Liver (tissue), 8 donors: ENCODE measurements at regions not wholly inside any gene's neighbourhood (a gene's known extent, or its start where the extent isn't known, plus 50 kb on each side); places are given as distances from the start of the nearest gene placed in this dataset.

Source experiments
- DNase-seq: peaks from one replicate; pipeline ENCODE4 v3.0.0-alpha.2; 2017; ENCODE audit warnings: low spot score
- H3K27ac ChIP-seq, 2 donors: one replicate each; pipeline ENCODE4 v1.7.0; 2013; ENCODE audit warnings: inconsistent platforms in 2 of 2, low read length in 2 of 2, control low read depth in 1 of 2, low read depth in 1 of 2, mild to moderate bottlenecking in 1 of 2
- H3K27me3 ChIP-seq, 4 donors: one replicate each; pipeline versions ENCODE4 v1.6.1 to v1.7.0; 2013; ENCODE audit warnings: low read length in 3 of 4, inconsistent platforms in 1 of 4, mild to moderate bottlenecking in 1 of 4, moderate library complexity in 1 of 4; ENCODE audit not compliant: control insufficient read depth in 4 of 4, insufficient read depth in 4 of 4
- H3K36me3 ChIP-seq, 4 donors: one replicate each; pipeline versions ENCODE4 v1.6.1 to v1.7.0; 2013; ENCODE audit warnings: low read length in 3 of 4, mild to moderate bottlenecking in 3 of 4, low read depth in 1 of 4, moderate library complexity in 1 of 4; ENCODE audit not compliant: control insufficient read depth in 4 of 4, insufficient read depth in 3 of 4
- H3K4me1 ChIP-seq, 4 donors: one replicate each; pipeline versions ENCODE4 v1.6.1 to v1.7.0; 2013; ENCODE audit warnings: low read length in 3 of 4, mild to moderate bottlenecking in 3 of 4, moderate library complexity in 1 of 4; ENCODE audit not compliant: control insufficient read depth in 4 of 4, insufficient read depth in 4 of 4
- H3K4me3 ChIP-seq, 3 donors: one replicate each; pipeline versions ENCODE4 v1.6.1 to v1.7.0; 2013; ENCODE audit warnings: low read length in 3 of 3, control low read depth in 1 of 3, low read depth in 1 of 3, mild to moderate bottlenecking in 1 of 3
- H3K9ac ChIP-seq, 2 donors: one replicate each; pipeline ENCODE4 v1.7.0; 2013; ENCODE audit warnings: low read length in 2 of 2, mild to moderate bottlenecking in 2 of 2, moderate library complexity in 2 of 2, control low read depth in 1 of 2, low read depth in 1 of 2
- H3K9me3 ChIP-seq, 4 donors: one replicate each; pipeline versions ENCODE4 v1.6.1 to v1.7.0; 2013; ENCODE audit warnings: low read length in 3 of 4; ENCODE audit not compliant: control insufficient read depth in 4 of 4
- EGR1 ChIP-seq, 2 donors: IDR thresholded peaks; 2 replicates each; pipeline ENCODE4 v1.6.1; 2016 to 2018; ENCODE audit warnings: antibody characterized with exemption in 2 of 2, low read depth in 2 of 2
- FOXA1 ChIP-seq: IDR thresholded peaks from 2 replicates; pipeline ENCODE4 v1.6.1; 2016; ENCODE audit warnings: antibody characterized with exemption
- FOXA2 ChIP-seq: IDR thresholded peaks from 2 replicates; pipeline ENCODE4 v1.6.1; 2016; ENCODE audit warnings: antibody characterized with exemption
- GABPA ChIP-seq, 2 donors: IDR thresholded peaks in 1 of 2; conservative IDR thresholded peaks in 1 of 2; 2 replicates each; pipeline ENCODE4 v1.6.1; 2016; ENCODE audit warnings: antibody characterized with exemption in 2 of 2, mild to moderate bottlenecking in 1 of 2, moderate library complexity in 1 of 2
- HNF4A ChIP-seq, 2 donors: conservative IDR thresholded peaks; 2 replicates each; pipeline ENCODE4 v1.6.1; 2016; ENCODE audit warnings: antibody characterized with exemption in 2 of 2, mild to moderate bottlenecking in 2 of 2
- HNF4G ChIP-seq: IDR thresholded peaks from 2 replicates; pipeline ENCODE4 v1.6.1; 2016; ENCODE audit warnings: antibody characterized with exemption
- JUND ChIP-seq, 2 donors: IDR thresholded peaks; 2 replicates each; pipeline ENCODE4 v1.6.1; 2016; ENCODE audit warnings: antibody characterized with exemption in 2 of 2
- NR2F2 ChIP-seq: IDR thresholded peaks from 2 replicates; pipeline ENCODE4 v1.6.1; 2016; ENCODE audit warnings: antibody characterized with exemption
- RAD21 ChIP-seq, 2 donors: IDR thresholded peaks; 2 replicates each; pipeline ENCODE4 v1.6.1; 2016; ENCODE audit warnings: antibody characterized with exemption in 2 of 2, mild to moderate bottlenecking in 2 of 2
- RXRA ChIP-seq, 2 donors: IDR thresholded peaks; 2 replicates each; pipeline ENCODE4 v1.6.1; 2017 to 2018; ENCODE audit warnings: antibody characterized with exemption in 2 of 2, mild to moderate bottlenecking in 1 of 2
- SP1 ChIP-seq: IDR thresholded peaks from 2 replicates; pipeline ENCODE4 v1.6.1; 2018; ENCODE audit warnings: antibody characterized with exemption, mild to moderate bottlenecking
- TAF1 ChIP-seq: conservative IDR thresholded peaks from 2 replicates; pipeline ENCODE4 v1.6.1; 2016; ENCODE audit warnings: antibody characterized with exemption, mild to moderate bottlenecking
- YY1 ChIP-seq: IDR thresholded peaks from 2 replicates; pipeline ENCODE4 v1.6.1; 2016; ENCODE audit warnings: antibody characterized with exemption, mild to moderate bottlenecking
- WGBS: extraction: QIAGEN DNeasy Blood & Tissue Kit; methylation state at CpG from one replicate; pipeline ENCODE4 v1.1.7; 2013; 5-methylcytosine and 5-hydroxymethylcytosine counted together
- TF ChIP-seq, protein P1 (sequence below): IDR thresholded peaks from 2 replicates; pipeline ENCODE4 v1.6.1; 2016; ENCODE audit warnings: antibody characterized with exemption
- TF ChIP-seq, protein P2 (sequence below): IDR thresholded peaks from 2 replicates; pipeline ENCODE4 v1.6.1; 2016; ENCODE audit warnings: antibody characterized with exemption
- TF ChIP-seq, protein P3 (sequence below): IDR thresholded peaks from 2 replicates; pipeline ENCODE4 v1.6.1; 2016; ENCODE audit warnings: antibody characterized with exemption, mild to moderate bottlenecking
- TF ChIP-seq, protein P4 (sequence below): fragments of 150-350 bp; IDR thresholded peaks from 2 replicates; pipeline ENCODE4 v1.5.1; 2017; ENCODE audit warnings: improper control_type of control experiment, low read depth, low read length; ENCODE audit not compliant: missing input control
- TF ChIP-seq, protein P5 (sequence below): IDR thresholded peaks from 2 replicates; pipeline ENCODE4 v1.6.1; 2016; ENCODE audit warnings: antibody characterized with exemption
- donor health status: healthy.
- donor health status: healthy.
- donor health status: healthy.
- donor health status: healthy.
- donor health status: healthy.

DNA sequence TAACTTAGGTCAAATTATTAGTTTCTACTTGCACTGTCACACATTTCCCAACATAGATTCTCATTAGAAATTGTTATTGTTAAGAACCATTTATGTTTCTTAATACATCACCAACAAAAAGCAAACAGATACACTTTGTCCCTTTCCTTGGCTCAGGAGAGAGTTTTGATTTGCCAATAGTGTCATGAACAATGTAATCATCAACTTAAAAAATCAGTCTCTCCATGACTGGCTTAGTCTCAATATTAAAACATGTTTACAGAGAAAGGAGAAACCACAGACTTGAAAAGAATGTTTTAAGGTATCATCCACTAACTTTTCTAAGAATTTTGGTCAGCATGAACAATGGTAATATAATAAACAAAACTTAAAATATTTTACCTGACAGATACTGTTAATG, 416.5 kb upstream of the KCNH7 start:
- Histone ChIP-seq H3K27ac (no peak overlapping the region), H3K27me3 (no peaks in the 10 kb centered on the region), H3K4me3 (no peak overlapping the region), H3K9me3 (no peaks in the 10 kb centered on the region), H3K9ac (no peak overlapping the region), H3K36me3 (no peaks in the 10 kb centered on the region), H3K4me1 (no peaks in the 10 kb centered on the region)
- DNase-seq, result no peak
- TF ChIP-seq, protein P1, sequence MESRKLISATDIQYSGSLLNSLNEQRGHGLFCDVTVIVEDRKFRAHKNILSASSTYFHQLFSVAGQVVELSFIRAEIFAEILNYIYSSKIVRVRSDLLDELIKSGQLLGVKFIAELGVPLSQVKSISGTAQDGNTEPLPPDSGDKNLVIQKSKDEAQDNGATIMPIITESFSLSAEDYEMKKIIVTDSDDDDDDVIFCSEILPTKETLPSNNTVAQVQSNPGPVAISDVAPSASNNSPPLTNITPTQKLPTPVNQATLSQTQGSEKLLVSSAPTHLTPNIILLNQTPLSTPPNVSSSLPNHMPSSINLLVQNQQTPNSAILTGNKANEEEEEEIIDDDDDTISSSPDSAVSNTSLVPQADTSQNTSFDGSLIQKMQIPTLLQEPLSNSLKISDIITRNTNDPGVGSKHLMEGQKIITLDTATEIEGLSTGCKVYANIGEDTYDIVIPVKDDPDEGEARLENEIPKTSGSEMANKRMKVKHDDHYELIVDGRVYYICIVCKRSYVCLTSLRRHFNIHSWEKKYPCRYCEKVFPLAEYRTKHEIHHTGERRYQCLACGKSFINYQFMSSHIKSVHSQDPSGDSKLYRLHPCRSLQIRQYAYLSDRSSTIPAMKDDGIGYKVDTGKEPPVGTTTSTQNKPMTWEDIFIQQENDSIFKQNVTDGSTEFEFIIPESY, result no peak
- TF ChIP-seq SP1 (no peak), TAF1 (no peak), EGR1 (IDR thresholded peaks at IDR 0.05; ENCODE audit: low read depth in 2 of 2) (no peak), RXRA (IDR thresholded peaks at IDR 0.05) (no peak), HNF4A (conservative IDR thresholded peaks at IDR 0.05) (no peak), NR2F2 (no peak), FOXA1 (no peak), RAD21 (IDR thresholded peaks at IDR 0.05) (no peak), YY1 (no peak), FOXA2 (no peak), JUND (IDR thresholded peaks at IDR 0.05) (no peak), HNF4G (no peak), GABPA (IDR thresholded peaks at IDR 0.05 in 1 of 2, conservative IDR thresholded peaks at IDR 0.05 in 1 of 2) (no peak)
- TF ChIP-seq, protein P2, sequence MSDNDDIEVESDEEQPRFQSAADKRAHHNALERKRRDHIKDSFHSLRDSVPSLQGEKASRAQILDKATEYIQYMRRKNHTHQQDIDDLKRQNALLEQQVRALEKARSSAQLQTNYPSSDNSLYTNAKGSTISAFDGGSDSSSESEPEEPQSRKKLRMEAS, result no peak
- TF ChIP-seq, protein P3, sequence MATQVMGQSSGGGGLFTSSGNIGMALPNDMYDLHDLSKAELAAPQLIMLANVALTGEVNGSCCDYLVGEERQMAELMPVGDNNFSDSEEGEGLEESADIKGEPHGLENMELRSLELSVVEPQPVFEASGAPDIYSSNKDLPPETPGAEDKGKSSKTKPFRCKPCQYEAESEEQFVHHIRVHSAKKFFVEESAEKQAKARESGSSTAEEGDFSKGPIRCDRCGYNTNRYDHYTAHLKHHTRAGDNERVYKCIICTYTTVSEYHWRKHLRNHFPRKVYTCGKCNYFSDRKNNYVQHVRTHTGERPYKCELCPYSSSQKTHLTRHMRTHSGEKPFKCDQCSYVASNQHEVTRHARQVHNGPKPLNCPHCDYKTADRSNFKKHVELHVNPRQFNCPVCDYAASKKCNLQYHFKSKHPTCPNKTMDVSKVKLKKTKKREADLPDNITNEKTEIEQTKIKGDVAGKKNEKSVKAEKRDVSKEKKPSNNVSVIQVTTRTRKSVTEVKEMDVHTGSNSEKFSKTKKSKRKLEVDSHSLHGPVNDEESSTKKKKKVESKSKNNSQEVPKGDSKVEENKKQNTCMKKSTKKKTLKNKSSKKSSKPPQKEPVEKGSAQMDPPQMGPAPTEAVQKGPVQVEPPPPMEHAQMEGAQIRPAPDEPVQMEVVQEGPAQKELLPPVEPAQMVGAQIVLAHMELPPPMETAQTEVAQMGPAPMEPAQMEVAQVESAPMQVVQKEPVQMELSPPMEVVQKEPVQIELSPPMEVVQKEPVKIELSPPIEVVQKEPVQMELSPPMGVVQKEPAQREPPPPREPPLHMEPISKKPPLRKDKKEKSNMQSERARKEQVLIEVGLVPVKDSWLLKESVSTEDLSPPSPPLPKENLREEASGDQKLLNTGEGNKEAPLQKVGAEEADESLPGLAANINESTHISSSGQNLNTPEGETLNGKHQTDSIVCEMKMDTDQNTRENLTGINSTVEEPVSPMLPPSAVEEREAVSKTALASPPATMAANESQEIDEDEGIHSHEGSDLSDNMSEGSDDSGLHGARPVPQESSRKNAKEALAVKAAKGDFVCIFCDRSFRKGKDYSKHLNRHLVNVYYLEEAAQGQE, result no peak
- TF ChIP-seq, protein P4, sequence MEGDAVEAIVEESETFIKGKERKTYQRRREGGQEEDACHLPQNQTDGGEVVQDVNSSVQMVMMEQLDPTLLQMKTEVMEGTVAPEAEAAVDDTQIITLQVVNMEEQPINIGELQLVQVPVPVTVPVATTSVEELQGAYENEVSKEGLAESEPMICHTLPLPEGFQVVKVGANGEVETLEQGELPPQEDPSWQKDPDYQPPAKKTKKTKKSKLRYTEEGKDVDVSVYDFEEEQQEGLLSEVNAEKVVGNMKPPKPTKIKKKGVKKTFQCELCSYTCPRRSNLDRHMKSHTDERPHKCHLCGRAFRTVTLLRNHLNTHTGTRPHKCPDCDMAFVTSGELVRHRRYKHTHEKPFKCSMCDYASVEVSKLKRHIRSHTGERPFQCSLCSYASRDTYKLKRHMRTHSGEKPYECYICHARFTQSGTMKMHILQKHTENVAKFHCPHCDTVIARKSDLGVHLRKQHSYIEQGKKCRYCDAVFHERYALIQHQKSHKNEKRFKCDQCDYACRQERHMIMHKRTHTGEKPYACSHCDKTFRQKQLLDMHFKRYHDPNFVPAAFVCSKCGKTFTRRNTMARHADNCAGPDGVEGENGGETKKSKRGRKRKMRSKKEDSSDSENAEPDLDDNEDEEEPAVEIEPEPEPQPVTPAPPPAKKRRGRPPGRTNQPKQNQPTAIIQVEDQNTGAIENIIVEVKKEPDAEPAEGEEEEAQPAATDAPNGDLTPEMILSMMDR, result no peak

DNA sequence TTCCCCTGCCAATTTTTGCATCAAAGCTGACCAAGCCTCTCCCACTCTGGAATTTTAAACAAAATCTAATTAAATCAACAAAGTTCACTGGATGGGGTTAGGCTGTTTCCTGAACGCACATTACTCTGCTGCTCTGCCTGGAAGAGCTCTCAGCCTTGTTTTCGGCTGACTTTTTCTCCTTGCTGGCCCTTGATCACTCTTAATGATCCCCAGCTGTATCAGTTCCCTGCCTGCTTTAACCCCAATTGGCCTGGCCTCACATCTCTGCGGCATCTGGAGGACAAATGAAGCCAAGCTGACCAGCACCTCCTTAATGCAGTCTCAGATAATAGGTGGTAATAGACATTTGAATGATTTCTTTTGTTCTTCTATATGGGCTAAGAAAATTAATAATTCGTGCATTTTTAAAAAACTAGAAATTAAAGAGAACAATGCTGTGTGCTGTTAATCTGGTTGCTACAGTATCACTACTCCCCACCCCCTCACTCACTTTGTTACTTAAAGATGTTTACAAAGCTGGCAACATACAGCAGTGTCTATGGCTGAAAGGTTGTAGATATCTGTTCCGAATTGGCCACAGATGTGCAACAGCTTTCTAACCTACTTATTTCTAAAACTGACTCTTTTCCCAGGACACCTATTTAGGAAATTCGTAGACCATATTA, 415.2 kb upstream of the KCNH7 start:
- no peaks in the 10 kb centered on the region for H3K9me3 ChIP-seq
- H3K9ac ChIP-seq, result no peak overlapping the region
- no peaks in the 10 kb centered on the region for H3K4me1 ChIP-seq
- 61% methylated on average over 6 of the region's 6 CpGs for WGBS
- no peaks in the 10 kb centered on the region for H3K27me3 ChIP-seq
- H3K4me3 ChIP-seq, result no peak overlapping the region
- TF ChIP-seq, protein P5, sequence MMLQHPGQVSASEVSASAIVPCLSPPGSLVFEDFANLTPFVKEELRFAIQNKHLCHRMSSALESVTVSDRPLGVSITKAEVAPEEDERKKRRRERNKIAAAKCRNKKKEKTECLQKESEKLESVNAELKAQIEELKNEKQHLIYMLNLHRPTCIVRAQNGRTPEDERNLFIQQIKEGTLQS, result no peak
- no peak for TF ChIP-seq JUND (IDR thresholded peaks at IDR 0.05)
- no peaks in the 10 kb centered on the region for H3K36me3 ChIP-seq
- H3K27ac ChIP-seq, result no peak overlapping the region
- no peak for DNase-seq
